K562 (cell line): ENCODE measurements at regions not wholly inside any gene's neighbourhood (a gene's known extent, or its start where the extent isn't known, plus 50 kb on each side); places are given as distances from the start of the nearest gene placed in this dataset.

Source experiments
- CBX2 ChIP-seq: fragments of 200-600 bp; sonication (generic); IDR thresholded peaks from one replicate; pipeline ENCODE4 v1.6.1; 2012; ENCODE audit warnings: mild to moderate bottlenecking, low read length, inconsistent platforms; ENCODE audit not compliant: insufficient read depth, poor library complexity, severe bottlenecking
- CHD1 ChIP-seq: fragments of 200-600 bp; sonication (generic); IDR thresholded peaks from one replicate; pipeline ENCODE4 v1.6.1; 2012; ENCODE audit warnings: mild to moderate bottlenecking, moderate library complexity, low read length, inconsistent platforms
- ETS2 ChIP-seq: IDR thresholded peaks from 2 replicates; pipeline ENCODE4 v1.6.1; 2016; ENCODE audit warnings: borderline replicate concordance, missing genetic modification characterization, mild to moderate bottlenecking, moderate library complexity, missing compliant biosample characterization; ENCODE audit not compliant: poor library complexity, severe bottlenecking
- FOS ChIP-seq: IDR thresholded peaks from 3 replicates; pipeline ENCODE4 v1.6.1; 2011; ENCODE audit not compliant: insufficient read length; ENCODE audit errors: extremely low read depth
- KDM1A ChIP-seq, 2 experiments: fragments of 450-650 bp; IDR thresholded peaks; 2 replicates each; pipeline ENCODE4 v1.6.1; 2016; ENCODE audit warnings: mild to moderate bottlenecking in 2 of 2
- MAFG ChIP-seq: fragments of 450-650 bp; conservative IDR thresholded peaks from 2 replicates; pipeline ENCODE4 v1.6.1; 2016; ENCODE audit warnings: missing genetic modification characterization, missing compliant biosample characterization
- MXI1 ChIP-seq: IDR thresholded peaks from 2 replicates; pipeline ENCODE4 v1.6.1; 2011; ENCODE audit warnings: low read depth, mild to moderate bottlenecking, improper control_type of control experiment, low read length
- PTRF ChIP-seq: fragments of 450-650 bp; IDR thresholded peaks from 2 replicates; pipeline ENCODE4 v1.6.1; 2016; ENCODE audit warnings: mild to moderate bottlenecking, missing genetic modification characterization, missing compliant biosample characterization
- TBL1XR1 ChIP-seq, 2 experiments: IDR thresholded peaks; 2 replicates each; pipeline ENCODE4 v1.6.1; 2012; ENCODE audit warnings: improper control_type of control experiment in 2 of 2, low read length in 2 of 2, mild to moderate bottlenecking in 1 of 2
- TFAM ChIP-seq: fragments of 250-450 bp; sonication (Bioruptor Pico); conservative IDR thresholded peaks from 2 replicates; pipeline ENCODE4 v1.5.0; 2021; ENCODE audit warnings: mild to moderate bottlenecking, moderate library complexity
- TF ChIP-seq, protein P1 (sequence below): IDR thresholded peaks from 2 replicates; pipeline ENCODE4 v1.6.1; 2014; ENCODE audit warnings: antibody characterized with exemption

DNA sequence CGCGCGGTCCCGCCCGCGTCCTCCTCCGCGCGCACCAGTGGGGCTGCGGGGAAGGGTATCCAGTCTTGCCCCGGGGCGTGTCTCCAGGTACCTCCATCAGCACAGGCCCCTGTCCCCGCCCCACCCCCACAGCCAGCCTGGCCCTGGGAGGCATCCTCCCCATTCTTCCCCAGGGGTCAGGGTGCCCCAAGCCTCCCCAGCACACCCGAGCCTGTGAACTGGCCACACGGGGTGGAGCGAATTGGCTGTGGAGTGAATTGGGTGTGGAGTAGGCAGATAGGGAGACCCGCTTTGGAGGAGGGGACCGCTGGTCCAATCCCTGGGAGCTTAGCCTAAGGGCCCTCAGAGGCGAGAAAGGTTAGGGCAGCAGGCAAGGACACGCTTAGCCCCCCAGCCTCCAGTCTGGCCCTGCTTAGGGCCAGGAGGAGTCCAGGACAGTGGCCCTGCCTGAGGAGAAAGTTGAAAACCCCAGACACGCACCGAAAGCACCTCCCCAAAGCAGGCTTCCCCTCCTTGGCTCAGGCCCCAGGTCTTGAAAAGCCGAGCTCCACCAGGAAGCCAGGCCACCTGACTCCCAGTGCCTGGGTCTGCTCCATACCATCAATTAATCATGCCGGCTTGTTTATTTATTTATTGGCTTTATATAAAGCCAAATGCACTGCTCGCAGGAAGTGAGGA is 107.7 kb upstream of the SLC6A11 start (continued):
- TF ChIP-seq MAFG (tag) = no peak
- TF ChIP-seq TBL1XR1 (IDR thresholded peaks at IDR 0.05; ENCODE audit: low read length in 2 of 2) = no peak
- TF ChIP-seq CHD1 = no peak
- TF ChIP-seq, protein P1, sequence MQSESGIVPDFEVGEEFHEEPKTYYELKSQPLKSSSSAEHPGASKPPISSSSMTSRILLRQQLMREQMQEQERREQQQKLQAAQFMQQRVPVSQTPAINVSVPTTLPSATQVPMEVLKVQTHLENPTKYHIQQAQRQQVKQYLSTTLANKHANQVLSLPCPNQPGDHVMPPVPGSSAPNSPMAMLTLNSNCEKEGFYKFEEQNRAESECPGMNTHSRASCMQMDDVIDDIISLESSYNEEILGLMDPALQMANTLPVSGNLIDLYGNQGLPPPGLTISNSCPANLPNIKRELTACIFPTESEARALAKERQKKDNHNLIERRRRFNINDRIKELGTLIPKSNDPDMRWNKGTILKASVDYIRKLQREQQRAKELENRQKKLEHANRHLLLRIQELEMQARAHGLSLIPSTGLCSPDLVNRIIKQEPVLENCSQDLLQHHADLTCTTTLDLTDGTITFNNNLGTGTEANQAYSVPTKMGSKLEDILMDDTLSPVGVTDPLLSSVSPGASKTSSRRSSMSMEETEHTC = no peak
- TF ChIP-seq ETS2 = no peak
- TF ChIP-seq KDM1A (IDR thresholded peaks at IDR 0.05) = no peak
- no peak for TF ChIP-seq FOS
- TF ChIP-seq TFAM (CRISPR knock-in tag) = no peak
- no peak for TF ChIP-seq PTRF (tag)
- no peak for TF ChIP-seq MXI1
- TF ChIP-seq CBX2 = no peak
